ENCODE measurements at regions not wholly inside any gene's neighbourhood (a gene's known extent, or its start where the extent isn't known, plus 50 kb on each side); places are given as distances from the start of the nearest gene placed in this dataset.

GRCh38 chr1:184301227-184301626, 85.6 kb upstream of the C1orf21 start:
- TF ChIP-seq POLR2A (IDR thresholded peaks at IDR 0.05) (no peak), POLR2AphosphoS5 (IDR thresholded peaks at IDR 0.05) (no peak), CTCF (IDR thresholded peaks at IDR 0.05) (no peak)

All from prostate gland (tissue), 2 donors.